Lower lobe of right lung (tissue), 2 donors: ENCODE measurements at regions not wholly inside any gene's neighbourhood (a gene's known extent, or its start where the extent isn't known, plus 50 kb on each side); places are given as distances from the start of the nearest gene placed in this dataset.
"Not testable (repeated sequence)": the region's sequence is repeated elsewhere in the genome, so short reads cannot be mapped to it uniquely, and the experiment has no call there.

ENCODE experiments used
- ATAC-seq, 2 donors: fragments of 200-7000 bp; cut with Tn5 transposase; one replicate each; pipeline ENCODE4 v1.9.1; 2020 to 2022; ENCODE audit warnings: mild to moderate bottlenecking in 2 of 2, moderate library complexity in 2 of 2
- DNase-seq: peaks from one replicate; pipeline ENCODE4 v3.0.0-alpha.2; 2020
- H3K27ac ChIP-seq: fragments of 200-600 bp; one replicate; pipeline ENCODE4 v1.8.0; 2022
- H3K27me3 ChIP-seq: fragments of 200-600 bp; one replicate; pipeline ENCODE4 v1.8.0; 2022; ENCODE audit warnings: low read depth
- H3K36me3 ChIP-seq: fragments of 200-600 bp; one replicate; pipeline ENCODE4 v1.8.0; 2022; ENCODE audit warnings: mild to moderate bottlenecking
- H3K4me1 ChIP-seq: fragments of 200-600 bp; one replicate; pipeline ENCODE4 v1.8.0; 2022
- H3K4me3 ChIP-seq: fragments of 200-600 bp; one replicate; pipeline ENCODE4 v1.8.0; 2022; ENCODE audit warnings: mild to moderate bottlenecking
- H3K9me3 ChIP-seq: fragments of 200-600 bp; one replicate; pipeline ENCODE4 v1.8.0; 2022
- intact Hi-C: fragments of 100-400 bp; cut with DNase I; formaldehyde crosslinking; loops from one replicate; pipeline ENCODE4 v1.11.0; 2022
- donor health status: DM: no; HTN: yes; CAD: no; lungs with severe emphysema.

DNA sequence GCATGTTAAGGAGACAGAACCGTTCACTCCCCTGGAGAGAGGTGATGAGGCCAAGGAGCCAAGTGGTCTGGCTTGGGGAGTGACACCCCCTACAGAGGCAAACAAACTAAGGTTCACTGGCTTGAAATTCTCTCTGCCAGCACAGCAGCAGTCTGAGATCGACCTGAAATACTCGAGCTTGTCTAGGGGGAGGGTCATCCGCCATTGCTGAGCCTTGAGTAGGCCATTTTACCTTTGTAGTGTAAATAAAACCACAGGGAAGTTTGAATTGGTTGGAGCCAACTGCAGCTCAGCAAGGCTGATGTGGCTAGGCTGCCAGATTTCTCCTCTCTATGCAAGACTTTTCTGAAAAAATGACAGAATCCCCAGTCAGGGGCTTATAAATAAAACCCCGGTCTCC is 52.9 kb downstream of the CDY2B start:
- H3K4me1 ChIP-seq, intact Hi-C loops, H3K27me3 ChIP-seq, H3K9me3 ChIP-seq, H3K36me3 ChIP-seq, DNase-seq, H3K4me3 ChIP-seq, H3K27ac ChIP-seq, ATAC-seq: not testable (repeated sequence)

DNA sequence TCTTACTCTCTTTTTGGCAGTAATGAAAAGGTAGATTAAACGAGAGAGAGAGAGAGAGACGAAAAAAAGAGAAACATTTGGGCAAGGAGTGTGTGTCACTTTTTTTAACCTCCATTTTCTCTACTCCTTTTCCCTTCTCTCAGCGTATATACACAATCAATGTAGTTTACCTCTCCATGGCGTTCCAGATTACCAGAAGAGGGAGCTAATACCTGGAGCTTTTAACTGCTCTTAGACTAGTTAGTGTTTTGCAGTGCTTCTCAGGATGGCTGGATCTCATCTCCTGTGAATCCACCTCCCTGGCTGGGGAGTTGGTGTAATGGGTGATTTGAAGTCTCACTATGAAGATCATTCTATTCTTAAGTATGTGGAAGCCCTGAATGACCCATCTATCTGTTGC is 60.3 kb downstream of the CDY2B start:
- ATAC-seq, H3K36me3 ChIP-seq, H3K9me3 ChIP-seq, H3K4me1 ChIP-seq, H3K27me3 ChIP-seq, H3K4me3 ChIP-seq, H3K27ac ChIP-seq, intact Hi-C loops, DNase-seq: not testable (repeated sequence)

DNA sequence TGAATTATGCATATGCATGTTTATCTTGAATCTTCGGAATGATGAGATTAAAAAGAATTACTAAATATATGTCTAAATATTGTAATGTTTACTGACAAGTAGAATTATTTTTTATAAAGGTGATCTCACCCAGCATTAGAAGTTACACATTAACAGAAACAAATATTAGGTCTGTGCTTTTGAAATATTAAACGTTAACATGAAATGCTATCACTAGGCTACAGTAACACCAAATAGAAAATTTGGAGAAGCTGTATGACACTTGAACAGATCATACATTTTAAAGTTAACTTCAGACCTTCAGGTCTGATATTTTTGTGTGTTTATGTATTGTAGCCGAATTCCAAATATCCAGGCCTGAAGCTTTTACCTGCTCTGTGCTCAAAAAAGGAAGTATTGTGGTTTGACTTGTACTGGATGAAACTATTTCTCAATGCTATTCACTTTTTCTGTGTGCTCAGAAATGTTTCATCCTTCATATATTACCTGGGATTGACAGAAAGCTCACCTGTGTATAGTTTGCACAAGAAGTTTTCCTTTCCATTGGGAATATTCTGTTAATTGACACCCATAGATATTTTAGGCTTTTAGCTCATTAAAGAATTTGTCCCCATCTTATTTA is 60.9 kb downstream of the CDY2B start:
- H3K36me3 ChIP-seq, ATAC-seq, H3K27ac ChIP-seq, H3K27me3 ChIP-seq, intact Hi-C loops, H3K4me3 ChIP-seq, H3K4me1 ChIP-seq, DNase-seq, H3K9me3 ChIP-seq: not testable (repeated sequence)

DNA sequence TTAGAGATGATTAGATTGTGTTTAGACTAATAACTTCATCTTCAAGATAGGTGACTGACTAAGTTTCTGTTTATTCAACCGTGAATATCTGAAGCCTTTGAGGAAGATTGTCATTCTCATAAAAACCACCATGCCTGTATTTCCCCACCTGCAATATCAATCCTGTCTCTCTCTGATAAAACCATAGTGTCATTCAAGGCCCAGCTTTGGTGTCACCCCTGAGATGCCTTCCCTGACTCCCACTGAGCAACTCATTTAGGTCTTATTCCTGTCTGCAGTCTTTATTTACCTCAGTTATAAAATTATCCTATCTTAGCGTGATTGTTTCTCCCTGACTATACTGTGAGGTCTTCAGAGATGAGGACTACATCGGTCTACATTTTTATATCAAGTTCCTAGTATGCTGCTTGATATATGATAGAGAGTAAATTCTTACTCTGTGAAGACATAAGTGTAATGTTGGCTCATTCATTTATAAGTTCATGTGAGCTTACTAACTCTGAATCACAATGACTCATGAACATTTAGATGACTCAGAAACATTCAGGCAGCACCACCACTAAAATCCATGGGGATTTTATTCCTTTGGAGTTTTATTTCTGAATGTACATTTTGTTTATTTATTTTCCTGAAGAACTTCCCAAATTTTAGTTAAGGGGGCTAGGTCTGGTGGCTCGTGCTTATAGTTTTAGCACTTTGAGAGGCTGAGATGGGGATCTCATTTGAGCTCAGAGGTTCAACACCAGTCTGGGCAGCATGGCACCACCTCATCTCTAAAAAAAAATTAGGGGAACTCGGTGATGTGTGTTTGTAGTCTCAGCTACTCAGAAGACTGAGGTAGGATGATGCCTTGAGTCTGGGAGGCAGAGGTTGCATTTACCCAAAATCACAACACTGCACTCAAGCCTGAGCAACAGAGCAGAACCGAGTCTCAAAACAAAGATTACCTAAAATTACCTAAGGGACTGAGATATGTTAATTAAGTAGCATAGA is 62.6 kb downstream of the CDY2B start:
- H3K27ac ChIP-seq, H3K36me3 ChIP-seq, intact Hi-C loops, H3K27me3 ChIP-seq, H3K9me3 ChIP-seq, DNase-seq, ATAC-seq, H3K4me1 ChIP-seq, H3K4me3 ChIP-seq: not testable (repeated sequence)

DNA sequence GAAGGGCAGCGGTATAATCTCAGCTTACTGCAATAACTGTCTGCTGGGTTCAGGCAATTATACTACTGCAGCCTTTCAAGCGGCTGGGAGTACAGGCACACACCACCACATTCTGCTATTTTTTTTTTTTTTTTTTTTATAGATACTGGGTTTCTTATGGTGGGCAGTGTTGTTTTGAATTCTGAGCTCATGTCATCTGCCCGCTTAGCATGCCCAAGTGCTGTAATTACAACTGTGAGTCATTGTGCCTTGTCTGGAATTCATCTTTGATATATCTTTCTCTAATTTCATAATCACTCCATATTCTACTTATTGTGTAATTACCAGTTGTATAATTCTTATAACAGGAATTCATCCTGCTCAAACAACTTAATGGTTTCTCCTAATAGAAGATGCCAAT is 67.4 kb downstream of the CDY2B start:
- H3K4me3 ChIP-seq, H3K9me3 ChIP-seq, intact Hi-C loops, DNase-seq, H3K27me3 ChIP-seq, H3K36me3 ChIP-seq, H3K4me1 ChIP-seq, H3K27ac ChIP-seq, ATAC-seq: not testable (repeated sequence)

DNA sequence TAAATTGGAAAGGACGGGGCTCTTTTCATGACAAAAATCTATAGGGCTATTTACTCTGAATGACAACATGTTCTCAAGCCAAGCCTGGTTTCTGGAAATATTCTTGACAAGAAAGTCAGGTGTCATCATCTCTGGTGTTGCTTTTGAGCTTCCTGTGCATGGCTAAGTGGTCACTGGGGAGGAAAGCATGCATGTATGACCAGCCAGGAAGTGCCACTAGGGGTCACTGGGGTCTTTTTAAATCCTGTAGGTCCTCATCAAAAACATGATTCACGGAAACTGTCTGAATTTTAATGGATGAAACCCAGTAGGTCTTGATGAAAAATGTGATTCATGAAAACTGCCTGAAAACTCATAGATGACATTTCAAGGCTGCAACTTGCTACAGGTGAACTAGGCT is 80.1 kb downstream of the CDY2B start:
- intact Hi-C loops, H3K9me3 ChIP-seq, H3K27me3 ChIP-seq, H3K36me3 ChIP-seq, H3K4me1 ChIP-seq, H3K4me3 ChIP-seq, H3K27ac ChIP-seq, ATAC-seq, DNase-seq: not testable (repeated sequence)

DNA sequence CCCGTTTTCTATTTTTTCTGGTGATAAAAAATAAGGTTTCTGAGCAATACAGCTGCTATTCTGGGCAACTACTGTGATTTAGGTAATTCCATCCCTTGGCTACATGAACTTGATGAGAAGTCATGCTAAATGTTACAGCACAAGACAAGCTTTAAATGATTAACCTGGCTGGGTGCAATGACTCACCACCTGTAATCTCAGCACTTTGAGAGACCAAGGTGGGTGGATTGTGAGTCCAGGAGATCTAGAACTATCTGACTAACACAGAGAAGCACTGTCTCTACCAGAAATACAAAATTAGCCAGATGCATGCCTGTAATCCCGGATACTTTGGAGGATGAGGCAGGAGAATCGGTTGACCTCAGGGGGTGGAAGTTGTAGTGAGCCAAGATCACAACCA is 92.8 kb downstream of the CDY2B start:
- H3K27me3 ChIP-seq, ATAC-seq, H3K9me3 ChIP-seq, intact Hi-C loops, H3K4me3 ChIP-seq, H3K36me3 ChIP-seq, DNase-seq, H3K27ac ChIP-seq, H3K4me1 ChIP-seq: not testable (repeated sequence)

DNA sequence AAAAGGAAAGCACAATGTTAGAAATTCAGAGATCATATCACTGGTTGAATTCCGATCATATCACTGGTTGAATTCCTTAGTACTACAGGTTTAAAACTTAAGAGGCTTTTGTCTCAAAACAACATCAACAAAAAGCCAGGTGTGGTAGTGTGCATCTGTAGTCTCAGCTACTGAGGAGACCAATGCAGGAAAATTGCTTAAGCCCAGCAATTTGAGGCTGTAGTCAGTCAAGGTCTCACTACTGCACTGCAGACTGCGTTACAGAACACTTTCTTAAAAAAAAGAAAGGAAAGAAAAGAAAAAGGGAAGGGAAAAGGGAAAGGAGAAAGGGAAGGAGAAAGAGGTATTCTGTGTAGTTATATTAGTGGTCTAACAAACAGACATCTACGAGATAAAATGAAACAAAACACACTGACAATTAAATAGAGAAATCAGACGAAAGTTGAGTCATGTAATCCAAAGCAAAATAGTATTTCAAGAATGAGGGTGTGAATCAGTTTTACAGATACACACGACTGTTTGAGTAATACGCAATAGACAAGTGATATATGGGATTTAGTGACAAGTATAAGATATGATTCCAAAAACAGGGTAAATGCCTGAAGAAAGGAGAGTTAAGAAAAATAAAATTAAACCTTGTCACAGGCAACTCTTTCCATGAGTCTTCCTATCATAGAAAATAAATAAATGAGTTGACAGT is 113.9 kb downstream of the CDY2B start:
- H3K9me3 ChIP-seq, H3K27me3 ChIP-seq, H3K4me3 ChIP-seq, H3K4me1 ChIP-seq, ATAC-seq, intact Hi-C loops, DNase-seq, H3K27ac ChIP-seq, H3K36me3 ChIP-seq: not testable (repeated sequence)

DNA sequence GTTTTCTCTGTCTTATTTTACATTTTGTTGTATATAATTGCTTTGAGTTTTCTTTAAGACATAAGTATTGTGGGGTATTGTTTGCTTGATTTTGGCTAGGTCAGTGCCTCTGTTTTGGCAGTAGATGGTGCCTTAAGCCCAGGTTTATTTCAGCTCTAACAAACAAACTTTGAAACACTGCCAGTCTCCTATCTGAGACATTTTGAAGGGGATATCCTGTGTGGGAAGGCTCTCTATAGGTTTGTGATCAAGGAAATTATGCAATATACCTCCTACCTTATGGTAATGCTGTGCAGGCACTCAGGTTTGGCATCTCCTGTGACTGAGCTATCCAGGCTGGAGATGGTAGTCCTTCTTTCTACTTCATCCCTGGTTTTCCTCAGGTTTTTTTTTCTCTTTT is 120.8 kb downstream of the CDY2B start:
- ATAC-seq, H3K27ac ChIP-seq, DNase-seq, H3K4me1 ChIP-seq, H3K9me3 ChIP-seq, H3K36me3 ChIP-seq, intact Hi-C loops, H3K4me3 ChIP-seq, H3K27me3 ChIP-seq: not testable (repeated sequence)

DNA sequence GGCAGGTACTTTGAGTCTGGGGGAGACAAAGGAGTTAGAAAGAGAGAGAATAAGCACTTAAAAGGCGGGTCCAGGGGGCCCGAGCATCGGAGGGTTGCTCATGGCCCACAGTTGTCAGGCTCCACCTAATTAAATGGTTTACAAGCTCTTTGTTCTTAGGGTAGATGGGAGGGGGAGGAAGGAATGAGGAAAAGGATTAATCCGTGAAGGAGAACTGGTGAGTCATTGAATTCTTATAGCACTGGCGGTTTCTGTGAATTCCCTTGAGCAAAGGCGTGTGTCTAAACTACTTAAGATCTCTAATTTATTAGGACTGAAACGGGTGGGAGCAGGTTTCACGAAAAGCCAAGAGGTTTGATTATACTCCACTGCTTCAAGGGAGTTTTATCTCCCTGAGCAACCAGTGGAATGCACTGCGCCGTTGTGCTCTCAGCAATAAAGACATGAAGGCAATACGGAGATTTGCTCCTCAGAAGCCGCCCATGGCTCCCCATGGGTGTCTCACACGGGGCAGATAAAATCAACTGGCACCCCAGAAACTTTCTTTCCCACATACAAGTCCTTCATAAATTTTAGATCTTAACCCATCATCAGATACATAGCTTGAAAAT is 127.0 kb downstream of the CDY2B start:
- ATAC-seq, DNase-seq, H3K4me3 ChIP-seq, intact Hi-C loops, H3K36me3 ChIP-seq, H3K27me3 ChIP-seq, H3K9me3 ChIP-seq, H3K4me1 ChIP-seq, H3K27ac ChIP-seq: not testable (repeated sequence)

DNA sequence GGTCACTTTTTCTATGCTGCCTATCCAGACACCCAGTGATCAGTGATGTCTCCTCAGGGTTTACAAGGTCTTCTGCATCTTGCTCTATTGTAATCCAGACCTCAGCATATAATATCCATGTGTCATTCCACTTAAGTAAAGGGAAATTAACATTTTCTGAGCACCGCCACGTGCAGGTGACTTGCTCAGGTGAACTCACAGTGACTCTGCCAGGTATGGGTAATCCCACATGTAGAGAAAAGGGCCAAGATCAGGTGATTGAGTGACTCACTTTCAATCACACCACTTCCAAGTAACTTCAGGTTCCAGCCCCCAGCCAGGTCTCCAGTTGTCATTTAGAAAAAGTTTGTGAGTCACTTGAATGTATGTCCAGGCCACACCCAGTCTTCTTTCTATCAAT is 140.2 kb downstream of the CDY2B start:
- H3K27me3 ChIP-seq, H3K4me1 ChIP-seq, H3K9me3 ChIP-seq, DNase-seq, H3K36me3 ChIP-seq, ATAC-seq, H3K27ac ChIP-seq, intact Hi-C loops, H3K4me3 ChIP-seq: not testable (repeated sequence)

DNA sequence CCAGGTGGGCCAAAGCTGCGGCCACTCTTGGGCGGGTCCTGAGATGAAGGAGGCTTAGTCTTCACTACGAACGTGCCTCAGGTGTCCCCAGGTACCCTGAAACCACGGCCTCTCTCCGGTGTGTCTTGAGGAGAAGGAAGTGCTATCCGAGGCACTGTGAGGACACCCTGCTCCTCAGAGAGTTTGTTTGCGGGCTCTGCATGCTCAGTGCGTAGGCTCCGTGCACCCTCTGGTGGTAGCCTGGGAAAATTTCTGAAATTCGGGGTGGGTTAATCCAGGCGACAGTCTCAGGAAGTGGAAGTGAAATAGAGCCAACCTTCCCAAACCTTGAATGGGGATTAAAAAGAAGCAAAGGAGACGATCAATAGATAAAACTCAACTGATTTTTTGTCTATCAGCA is 150.5 kb downstream of the CDY2B start:
- ATAC-seq, H3K9me3 ChIP-seq, H3K4me1 ChIP-seq, H3K36me3 ChIP-seq, H3K4me3 ChIP-seq, H3K27me3 ChIP-seq, intact Hi-C loops, DNase-seq, H3K27ac ChIP-seq: not testable (repeated sequence)

DNA sequence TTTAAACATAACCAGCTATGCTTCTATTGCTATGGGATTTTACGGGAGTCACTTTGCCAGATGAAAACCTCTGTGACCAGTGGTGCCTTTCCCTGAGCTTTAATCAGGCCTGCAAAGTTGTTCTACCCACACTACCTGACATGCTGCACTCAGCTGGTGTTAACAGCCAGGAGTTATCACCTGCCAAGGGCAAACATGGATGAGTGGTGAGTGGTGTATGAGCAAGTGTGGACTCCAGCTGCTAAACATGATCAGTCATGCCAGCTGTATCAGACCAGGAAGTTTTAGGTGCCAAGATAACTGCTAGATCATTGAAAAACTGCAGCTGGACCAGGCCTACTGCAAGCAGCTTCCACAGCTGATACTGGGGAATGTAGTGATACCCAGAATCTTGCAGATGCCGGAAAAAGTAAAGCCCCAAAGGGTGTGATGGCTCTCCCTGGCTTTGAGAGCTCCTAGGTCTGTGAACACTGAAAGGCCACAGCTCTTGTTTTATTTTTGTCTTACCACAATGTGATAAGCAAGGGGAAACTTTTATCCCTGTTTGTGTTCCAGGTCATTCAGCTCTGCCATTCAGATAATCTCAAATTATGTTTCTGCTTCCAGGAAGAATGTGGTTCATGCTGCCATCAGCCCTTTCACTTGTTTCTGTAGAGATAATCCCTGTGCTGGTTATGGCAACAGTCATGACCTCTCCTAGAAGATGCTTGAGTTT is 163.5 kb downstream of the CDY2B start:
- ATAC-seq, H3K4me1 ChIP-seq, H3K9me3 ChIP-seq, H3K36me3 ChIP-seq, intact Hi-C loops, H3K27ac ChIP-seq, H3K27me3 ChIP-seq, H3K4me3 ChIP-seq, DNase-seq: not testable (repeated sequence)
